Occipital lobe (tissue), 2 donors: ENCODE measurements at regions not wholly inside any gene's neighbourhood (a gene's known extent, or its start where the extent isn't known, plus 50 kb on each side); places are given as distances from the start of the nearest gene placed in this dataset. TPM values are rescaled to one million over a fixed set of nuclear protein-coding genes. Genes with fewer than 3 reads are reported as not detected.

ENCODE experiments used
- DNase-seq: peaks from one replicate; lab custom pipeline; 2025; lab: John Stamatoyannopoulos, UW
- small RNA-seq: library from RNA; depleted of rRNA; stranded (forward); fragments of <200 nt; gene quantifications from one replicate; pipeline ENCODE3, GENCODE V24; 2014

- DNase-seq: no peak
These were observed 84.0 kb upstream of the DSEL start for GRCh38 chr18:67600181-67601180.

GRCh38 chr18:67599277-67599676 is 82.8 kb upstream of the DSEL start:
- no peak for DNase-seq

GRCh38 chr18:67597759-67598158 is 81.2 kb upstream of the DSEL start:
- no peak for DNase-seq

GRCh38 chr18:67596003-67596402 is 79.5 kb upstream of the DSEL start:
- DNase-seq: no peak

GRCh38 chr18:67590571-67591141 is 74.1 kb upstream of the DSEL start:
- DNase-seq: no peak

- no peak for DNase-seq
These were observed 72.8 kb upstream of the DSEL start for GRCh38 chr18:67589325-67589724.

- DNase-seq: no peak
These were observed 69.6 kb upstream of the DSEL start for GRCh38 chr18:67586101-67586500.

GRCh38 chr18:67583621-67584020 is 67.1 kb upstream of the DSEL start:
- no peak for DNase-seq

GRCh38 chr18:67582488-67582887 is 66.0 kb upstream of the DSEL start:
- no peak for DNase-seq

- DNase-seq: no peak
These were observed 64.7 kb upstream of the DSEL start for GRCh38 chr18:67581178-67581577.

- DNase-seq: no peak
These were observed 60.9 kb upstream of the DSEL start for GRCh38 chr18:67577386-67577785.

- no peak for DNase-seq
These were observed 58.2 kb upstream of the DSEL start for GRCh38 chr18:67574749-67575148.

- DNase-seq: no peak
These were observed 51.6 kb upstream of the DSEL start for GRCh38 chr18:67568166-67568565.

Small RNA genes lying in the stretch of these regions (small RNA-seq; reads per million reads assigned to genes)
- not detected for gene AC067819.1
